Activated effector memory CD4-positive, alpha-beta T cell treated with anti-CD3 and anti-CD28 coated beads, Interleukin-2, amount 50 U/mL, for 16 hours (primary cell): ENCODE measurements at regions not wholly inside any gene's neighbourhood (a gene's known extent, or its start where the extent isn't known, plus 50 kb on each side); places are given as distances from the start of the nearest gene placed in this dataset.
A peak's percentile ranks its signal among the peaks of the same experiment; 100 is the strongest.

Experiments
- DNase-seq: peaks from one replicate; pipeline ENCODE4 v3.0.0-alpha.2; 2020

DNA sequence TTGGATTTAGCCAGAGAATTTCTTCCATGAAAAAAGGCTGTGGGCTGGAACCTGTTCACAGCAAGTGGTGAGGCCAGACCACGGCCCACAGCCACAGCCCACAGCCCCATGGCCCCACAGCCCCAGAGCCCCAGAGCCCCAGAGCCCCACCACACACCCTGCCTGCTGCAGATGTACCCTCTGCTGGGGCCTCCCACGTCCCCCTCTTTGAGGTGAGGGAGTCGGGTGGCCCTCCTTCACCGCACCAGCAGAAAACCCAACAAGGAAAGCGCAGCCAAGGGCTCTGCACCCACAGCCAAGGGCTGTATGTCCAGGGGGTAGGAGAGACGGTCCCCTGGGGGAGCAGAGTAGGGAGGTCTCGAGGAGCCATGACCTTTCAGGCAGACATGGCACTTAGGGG is 327.5 kb upstream of the DIO3 start:
- no peak for DNase-seq

DNA sequence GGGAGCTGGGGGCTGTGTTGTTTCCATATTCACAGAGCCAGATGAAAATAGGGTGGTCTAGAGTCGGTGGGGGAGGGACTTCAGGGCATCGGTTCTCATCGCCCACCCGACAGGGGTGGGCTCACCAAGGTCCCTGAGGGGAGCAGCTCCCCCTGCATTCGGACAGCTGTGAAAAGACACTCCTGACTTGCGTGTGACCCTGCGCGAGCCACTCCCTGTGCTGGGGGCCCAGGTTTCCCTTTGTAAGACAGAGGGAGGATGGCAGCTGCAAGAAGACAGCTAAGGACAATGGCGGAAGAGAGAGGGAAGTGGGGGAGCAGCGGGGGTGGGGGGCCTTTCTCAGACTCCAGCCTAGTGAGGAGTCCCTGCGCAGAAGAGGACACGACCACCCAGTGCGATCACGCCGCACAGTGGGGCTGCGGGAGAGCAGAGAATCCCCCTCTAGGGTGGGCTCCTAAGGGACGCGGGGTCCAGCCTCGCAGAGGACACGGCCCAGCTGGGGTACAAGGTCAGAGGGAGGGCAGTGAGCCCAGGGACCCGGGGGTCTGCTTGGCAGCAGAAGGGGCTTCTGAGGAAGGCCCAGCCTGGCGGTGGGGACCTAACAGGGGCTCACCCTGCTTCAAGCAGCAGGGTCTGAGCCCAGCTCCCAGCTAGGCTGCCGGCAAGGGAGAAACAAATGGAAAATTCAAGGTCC is 326.9 kb upstream of the DIO3 start:
- DNase-seq: no peak

DNA sequence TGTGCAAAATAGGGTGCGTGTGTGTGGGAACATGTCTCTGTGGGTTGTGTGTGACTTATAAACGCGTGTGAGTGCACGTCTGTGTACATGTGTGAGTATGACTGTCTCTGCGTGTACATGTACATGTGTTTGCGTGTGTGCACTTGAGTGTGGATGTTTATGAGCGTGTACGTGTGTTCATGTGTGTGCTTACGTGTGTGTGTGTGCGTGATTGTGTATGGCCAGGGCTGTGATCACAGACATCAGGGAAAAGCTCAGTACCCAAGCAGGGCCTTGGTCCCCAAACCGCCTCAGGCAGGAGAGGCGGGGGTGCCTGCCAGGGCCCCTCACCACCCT is 326.3 kb upstream of the DIO3 start:
- DNase-seq: no peak

DNA sequence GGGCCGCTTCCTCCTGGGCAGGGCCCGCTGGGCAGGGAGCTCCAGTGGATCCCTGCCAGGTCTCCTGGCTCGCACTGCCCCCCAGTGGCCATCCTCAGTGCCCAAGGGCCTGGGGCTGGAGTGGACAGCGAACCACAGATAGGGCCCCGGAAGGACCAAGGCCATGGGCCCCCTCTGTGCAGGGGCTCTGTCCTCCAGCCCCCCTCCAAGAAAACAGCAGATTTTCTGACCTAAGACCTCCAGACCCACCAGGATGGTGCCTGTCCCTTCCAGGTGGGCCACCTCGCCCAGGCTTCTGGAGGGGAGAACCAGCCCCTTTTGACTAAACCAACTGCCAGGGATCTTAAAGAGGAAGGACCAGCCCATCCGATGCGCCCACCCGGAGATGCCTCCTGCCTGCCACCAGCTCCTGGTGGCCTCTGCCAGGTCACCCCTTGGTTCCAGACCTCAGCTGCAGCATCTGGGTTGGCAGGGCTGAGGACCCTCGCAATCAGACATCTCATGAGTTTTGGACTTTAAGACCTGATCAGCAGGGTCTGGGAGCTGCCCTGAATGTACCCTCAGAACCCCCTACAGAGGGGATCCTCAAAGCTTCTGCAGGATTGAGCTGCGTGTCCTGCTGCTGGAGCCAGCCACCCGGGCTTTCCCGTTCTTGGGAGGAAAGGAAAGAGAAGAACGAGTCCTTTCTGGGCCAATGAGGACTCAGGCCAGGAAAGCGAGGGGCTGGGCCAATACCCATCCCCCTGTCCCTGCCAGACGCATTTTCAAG is 325.8 kb upstream of the DIO3 start:
- no peak for DNase-seq

DNA sequence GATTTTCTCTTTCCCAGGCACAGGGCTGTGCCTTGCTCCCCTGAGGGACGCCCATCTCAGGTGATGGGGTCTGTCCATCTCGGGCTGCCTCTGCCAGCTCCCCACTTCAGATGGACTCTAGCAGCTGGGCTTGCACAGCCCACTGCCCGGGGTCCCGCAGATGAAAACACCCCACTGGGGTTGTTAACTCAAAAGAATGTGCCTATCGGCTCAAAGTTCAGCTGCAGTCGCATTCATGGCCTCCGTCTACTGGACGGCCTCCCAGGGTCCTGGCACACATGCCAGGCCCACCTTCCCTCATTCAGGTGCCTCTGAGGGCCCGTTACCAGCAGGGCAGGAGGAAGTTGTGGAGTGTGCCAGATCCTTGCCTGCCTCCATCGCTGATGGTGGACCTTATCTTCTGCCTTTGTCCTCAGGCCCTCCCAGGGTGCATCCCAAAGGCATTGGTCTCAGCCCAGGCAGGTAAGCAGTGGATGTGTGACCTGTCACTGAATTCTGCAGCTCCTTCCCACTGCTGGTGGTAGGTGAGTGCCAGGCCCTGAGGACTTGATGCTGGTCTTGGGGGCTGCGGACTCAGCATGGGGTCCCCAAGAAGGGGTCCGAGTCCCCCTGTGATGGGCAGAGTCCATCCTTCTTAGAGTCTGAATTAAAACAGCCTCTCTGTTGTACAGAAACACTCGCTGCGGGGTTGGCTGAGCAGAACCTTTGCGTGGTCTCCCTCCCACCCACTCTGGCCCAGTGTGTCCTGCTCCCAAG is 324.6 kb upstream of the DIO3 start:
- no peak for DNase-seq

DNA sequence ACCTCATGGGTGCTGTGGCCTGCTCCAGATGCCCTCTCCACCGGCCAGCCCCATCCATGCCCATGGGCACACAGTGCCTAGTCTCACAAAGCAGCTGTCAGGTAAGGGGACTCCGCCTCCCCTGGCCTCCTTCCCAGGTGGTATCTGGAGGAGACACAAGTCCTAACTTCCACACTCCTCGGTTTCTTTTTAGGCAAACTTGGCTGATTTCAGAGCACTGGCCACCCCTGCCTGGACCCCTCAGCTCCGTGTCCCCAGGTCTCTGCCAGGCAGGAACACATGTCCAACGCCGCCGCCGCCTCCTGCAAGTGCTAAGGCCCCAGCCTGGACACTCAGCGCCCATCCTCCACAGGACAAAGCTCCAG is 324.1 kb upstream of the DIO3 start:
- DNase-seq: no peak

DNA sequence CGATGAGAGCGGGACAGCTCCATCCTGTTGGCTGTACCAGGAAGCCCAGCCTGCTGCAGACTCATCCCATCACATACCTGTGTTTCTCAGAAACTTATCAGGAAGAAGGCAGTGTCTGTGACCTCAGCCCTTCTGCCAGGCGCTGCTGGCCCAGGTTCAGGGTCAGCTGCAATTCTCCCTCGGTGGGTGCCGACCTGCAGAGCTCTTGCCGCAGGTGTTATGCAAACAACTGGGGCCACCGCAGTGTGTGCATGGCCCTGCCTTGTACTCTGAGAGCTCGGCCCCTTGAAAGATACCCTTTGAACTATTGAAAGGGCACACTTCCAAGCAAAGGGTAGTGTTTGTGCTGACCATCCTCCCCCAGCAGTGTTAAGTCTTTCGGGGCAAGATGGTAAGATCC is 322.2 kb upstream of the DIO3 start:
- DNase-seq: no peak

DNA sequence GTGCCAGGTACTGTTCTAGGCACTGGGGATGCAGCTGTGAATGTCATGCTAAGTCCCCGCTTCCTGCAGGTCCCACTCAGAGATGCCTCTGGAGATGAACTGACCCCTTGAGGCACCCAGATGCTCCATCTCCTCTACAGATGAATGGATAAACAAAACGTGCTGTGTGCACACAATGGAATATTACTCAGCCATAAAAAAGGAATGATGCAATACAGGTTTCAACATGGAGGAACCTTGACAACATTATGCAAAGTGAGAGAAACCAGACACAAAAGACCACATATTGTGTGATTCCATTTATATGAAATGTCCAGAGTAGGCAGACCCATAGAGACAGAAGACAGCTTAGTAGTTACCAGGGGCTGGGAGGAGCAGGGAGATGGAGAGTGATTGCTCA is 320.1 kb upstream of the DIO3 start:
- DNase-seq: peak; percentile 54

DNA sequence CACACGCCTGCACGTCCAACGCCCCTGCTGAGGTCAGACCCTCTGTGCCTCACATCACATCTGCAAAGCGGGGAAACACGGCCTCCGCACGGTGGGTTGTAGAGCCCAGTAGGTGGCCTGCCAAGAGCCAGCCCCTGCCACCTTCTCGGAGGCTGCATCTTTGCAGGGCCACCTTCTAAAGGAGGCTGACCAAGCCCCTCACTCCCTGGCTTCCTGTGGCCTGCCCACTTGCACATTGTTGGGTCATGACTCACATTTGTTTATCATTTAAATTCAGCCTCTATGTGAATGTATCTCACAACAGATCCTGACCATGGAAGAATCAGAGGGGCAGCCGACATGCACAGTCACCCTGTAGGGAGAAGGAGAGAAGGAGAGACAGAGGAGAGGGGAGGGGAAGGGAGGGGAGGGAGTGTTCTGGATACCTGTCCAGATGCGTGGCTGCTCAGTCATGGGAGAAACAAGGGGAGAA is 319.5 kb upstream of the DIO3 start:
- DNase-seq: no peak

DNA sequence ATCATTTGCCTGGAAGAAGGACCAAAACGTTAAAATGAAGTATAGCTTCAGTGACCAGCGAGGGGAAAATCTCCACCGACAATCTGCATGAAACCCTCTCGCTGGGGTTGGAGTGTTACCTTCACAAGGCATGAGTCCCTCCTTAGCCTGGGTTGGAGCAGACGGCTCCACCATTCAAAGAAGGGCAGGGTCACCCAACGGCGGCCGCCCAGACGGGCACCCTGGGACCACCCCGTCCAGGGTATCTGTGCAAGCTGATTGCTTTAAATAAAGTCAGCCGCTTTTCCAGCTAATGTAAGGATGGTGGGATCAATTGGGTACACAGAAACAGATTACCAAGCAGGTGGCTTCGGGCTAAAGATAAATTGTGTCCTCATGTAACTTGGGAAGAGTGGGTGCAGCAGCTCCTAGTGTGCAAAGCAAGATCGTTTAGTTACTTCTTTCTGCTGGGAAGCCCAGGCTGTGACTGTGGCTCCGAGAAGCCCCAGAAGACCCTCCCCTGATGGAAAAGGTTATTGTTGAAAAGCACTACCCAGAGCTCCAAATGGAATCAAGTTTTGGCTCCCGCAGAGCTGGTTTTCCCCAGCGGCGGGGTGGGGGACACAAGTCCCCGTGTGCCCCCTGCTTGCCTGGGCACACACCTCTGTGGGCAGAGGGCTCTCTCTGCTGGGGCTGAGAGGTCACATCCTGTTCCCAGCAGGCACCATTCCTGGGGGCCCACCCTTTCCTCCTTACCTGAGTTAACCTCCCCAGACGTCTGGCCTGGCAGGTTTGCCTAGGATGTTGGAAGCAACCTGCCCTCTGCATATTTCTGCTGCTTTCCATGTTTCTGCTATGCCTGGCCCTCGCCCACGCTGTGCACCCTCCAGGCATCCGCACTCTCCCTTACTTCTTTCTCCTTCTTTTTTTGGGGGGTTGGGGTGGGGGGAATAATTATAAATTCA is 318.6 kb upstream of the DIO3 start:
- peak; percentile 50 for DNase-seq

DNA sequence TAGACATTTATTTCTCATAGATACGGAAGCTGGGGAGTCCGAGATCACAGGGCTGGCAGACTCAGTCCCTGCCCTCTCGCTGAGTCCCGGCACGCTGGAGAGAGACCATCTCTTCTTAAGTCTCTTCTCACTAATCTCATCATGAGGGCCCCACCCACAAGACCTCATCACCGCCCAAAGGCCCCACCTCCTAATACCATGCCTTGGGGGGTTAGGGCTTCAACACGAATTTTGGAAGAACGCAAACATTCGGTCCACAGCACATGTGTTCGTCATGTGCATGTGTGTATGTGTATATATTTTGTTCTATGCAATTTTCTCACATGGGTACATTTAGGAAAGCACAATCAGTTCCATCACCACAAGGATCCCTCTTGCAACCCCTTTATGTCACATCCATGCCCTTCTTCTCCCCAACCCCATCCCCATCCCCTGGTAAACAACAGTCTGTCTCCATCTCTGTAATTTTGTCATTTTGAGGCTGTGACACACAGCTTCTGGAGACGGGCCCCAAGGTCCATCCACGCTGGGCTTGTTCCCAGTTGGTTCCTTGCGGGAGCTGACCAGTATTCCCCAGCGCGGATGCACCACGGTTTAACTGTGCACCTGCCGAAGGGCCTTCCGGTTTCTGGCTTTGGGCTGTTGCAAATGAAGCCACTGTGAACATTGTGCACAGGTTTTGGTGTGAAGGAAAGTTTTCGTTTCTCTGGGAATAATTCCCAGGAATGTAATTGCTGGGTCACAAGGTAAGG is 317.5 kb upstream of the DIO3 start:
- DNase-seq: no peak

DNA sequence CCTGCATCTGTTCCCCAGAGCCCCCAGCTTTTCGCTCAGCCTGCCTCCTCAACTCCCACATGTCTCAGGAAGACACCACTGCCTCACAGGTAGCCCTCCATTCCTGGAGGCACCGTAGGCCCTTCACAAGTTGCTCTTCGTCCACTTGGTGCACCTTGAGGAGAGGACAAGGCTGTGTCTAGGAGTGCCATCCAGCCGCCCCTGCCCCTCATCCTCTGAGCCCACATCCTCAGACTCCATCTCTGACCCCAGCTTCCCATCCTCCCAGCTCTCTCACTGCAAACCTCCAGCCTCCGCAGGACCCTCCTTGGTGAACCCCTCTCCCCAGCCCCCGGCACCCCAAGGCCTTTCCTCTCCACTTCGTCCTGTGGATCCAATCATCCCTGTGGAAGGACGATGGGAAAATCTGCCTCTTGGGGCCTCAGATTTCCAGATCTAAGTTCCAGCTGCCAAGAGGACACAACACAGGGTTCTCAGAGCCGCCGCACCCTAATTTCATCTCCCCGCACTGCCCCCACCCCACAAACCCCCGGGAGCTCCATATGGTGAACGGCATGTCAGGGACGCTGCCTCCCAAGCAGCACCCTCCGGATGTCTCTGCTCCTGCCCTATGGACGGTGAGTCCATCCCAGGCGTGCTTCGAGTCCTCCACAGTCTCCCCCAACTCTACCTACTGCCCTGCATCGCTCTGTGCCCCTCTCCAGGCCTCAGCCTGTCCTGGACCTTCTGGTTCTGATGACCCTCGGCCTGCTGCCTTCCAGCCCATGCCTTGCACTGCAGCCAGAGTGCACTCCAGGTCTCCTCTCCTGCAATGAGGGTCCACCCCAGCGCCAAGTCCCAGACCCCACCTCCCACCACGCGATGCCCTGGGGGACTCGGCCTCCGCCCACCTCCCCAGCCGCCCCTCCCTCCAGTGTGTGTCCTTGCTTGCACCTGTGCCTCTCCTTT is 314.1 kb upstream of the DIO3 start:
- DNase-seq: no peak

DNA sequence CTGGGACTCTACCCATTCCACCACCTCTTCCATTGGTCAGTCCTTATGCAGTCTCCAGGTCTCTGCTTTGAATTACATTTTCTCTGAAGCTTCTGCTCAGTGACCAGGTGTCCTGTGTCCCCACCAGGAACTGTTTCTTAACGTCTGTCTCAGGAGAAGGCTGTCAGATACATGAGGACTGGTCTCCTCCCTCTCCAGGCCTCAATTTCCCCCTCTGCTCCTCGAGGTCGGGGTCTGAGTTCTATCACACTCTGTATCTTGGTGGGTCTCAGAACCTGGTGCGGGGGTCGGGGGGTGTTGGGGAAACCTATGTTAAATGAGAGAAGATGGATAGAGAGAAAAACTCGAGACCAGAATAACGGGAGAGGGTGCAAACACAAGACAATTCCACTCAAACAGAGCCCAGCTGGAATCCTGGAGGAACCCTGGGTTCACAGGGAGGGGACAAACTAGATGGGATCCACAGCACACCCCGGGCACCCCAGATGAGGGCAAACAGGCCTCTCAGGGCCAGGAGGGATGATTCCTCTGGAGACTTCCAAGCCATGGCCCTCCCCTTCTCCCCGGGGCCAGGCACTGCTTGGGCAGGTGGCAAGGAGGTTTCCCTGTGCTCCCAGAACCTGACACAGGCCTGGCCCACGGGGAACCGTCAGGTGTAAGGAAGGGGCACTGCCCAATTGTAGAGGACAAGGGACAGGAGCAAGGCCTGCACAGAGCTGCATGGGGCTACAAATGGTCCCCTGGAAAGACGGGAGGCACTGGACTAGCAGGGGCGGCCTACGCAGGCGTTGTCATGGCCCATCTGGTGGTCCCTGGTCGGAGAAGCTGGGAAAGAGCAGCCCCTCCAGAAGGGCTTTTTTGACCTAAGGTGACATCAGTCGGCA is 313.2 kb upstream of the DIO3 start:
- DNase-seq: no peak

DNA sequence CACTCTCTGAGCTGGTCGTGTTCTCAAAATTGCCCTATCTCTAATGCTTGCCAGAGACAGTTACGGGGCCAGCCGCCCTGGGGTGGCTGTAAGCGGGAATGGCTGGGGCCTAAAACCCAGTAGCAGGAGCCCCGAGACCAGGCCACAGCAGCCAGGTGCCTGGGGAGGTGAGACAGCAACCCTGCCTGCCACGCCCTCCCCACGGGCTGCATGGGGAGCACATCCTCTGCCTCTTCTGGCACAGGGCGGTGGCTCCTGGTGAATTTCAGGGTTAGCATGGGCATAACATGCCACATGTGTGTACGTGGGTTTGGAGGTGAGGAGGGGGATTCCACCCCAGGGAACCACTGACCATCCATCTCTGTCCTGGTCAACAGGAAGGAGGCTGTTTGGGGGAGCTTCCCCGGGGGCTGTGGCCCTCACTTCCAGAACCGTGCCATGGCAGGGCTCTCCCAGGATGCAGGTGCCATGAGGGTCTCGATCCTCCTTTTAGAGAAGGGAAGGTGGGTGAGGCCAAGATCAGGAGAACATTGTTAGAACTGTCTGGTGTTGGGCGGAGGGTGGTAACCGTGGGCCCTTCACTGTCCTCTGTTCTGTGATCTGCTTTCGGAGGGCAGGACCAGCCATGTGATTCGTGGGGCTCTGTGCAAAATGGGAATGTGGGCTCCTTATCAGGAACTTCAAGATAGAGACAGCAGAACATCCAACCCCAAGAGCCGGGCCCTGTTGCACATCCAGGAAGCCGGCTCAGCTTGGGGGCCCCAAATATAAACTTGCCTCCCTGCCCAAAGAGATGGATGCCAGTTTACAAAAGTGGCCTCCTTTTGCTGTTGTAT is 312.2 kb upstream of the DIO3 start:
- peak; percentile 46 for DNase-seq

DNA sequence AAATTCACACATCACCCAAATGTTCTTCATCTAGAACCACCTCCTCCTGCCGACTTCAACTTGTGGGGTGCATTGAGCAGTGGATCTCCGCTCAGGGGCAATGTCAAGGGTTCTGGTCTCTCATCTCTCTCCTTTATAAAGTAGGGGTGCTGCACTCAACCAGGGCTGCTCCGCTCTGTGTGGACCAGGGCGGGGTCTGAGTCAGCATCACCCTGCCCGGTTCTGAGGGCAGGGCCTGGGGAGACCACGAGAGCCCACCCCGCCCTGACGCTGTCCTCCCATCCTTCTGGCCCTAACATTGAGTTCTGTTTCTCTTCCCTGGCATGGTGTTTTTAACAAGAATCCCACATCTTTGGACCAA is 311.6 kb upstream of the DIO3 start:
- no peak for DNase-seq

DNA sequence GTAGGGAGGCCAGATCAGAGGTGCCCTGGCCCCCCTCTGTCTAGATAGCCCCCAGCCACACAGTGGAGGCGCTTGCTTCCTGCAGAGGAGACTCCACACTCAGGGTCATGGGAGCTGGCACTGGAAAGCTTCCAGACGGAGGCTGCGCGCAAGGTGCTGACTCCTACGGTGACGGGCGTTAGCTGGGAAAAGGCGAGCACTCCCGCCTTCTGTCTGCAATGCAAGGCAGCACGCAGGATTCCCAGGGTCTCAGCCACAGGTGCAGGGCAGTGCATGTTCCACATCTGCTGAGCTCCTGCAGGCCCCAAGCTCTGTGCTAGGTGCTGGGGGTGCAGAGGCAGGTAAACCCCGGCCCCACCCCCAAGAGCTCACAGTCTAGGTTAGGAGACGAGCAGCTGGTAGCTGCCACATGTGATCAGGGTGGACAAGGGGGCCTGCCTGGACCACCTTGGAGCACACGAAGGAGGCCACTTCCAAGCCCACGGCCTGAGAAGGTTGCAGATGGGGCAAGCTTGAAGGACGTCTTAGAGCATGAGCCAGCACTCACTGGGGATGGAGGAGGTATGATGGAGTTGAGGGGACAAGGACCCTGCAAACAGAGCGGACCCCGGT is 310.9 kb upstream of the DIO3 start:
- peak; percentile 51 for DNase-seq

DNA sequence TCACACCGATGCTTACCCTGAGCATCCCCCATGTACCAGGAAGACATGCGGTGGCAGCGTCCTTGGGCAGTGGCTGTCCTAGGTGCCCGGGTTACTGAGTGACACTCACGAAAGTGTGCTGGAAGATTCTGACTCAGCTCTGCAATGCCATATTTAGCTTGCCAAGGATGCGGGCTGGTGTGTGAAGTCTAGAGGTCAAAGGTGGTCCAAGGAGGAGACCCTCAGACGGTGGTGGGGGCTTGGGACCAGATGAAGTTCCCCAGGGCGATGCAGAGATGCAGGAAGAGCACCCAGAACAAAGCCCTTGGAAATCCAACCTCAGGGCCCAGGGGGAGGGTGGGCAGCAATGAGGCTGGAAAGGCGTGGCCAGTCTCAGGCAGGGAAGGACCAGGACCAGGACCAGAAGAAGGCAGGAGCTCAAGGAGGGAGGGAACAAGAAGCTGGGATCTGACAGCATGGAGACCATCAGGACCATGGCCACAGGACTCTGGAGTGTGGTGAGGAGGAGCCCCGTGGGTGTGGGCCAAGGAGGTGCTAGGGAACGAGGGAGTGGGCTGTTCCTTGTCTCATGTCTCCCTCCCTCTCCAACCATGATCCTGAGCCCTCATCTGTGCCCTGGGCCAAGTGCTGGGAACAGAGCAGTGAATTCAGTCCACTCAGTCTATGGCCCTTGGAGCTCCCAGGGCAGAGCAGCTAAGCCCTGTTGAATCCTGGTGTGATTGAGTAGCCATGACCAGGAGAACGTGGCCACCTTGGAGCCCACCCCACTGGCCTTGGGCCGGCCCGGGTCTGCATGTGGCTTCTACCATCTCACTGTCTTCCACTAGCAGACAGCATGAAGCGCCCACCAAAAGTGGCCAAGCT is 310.1 kb upstream of the DIO3 start:
- no peak for DNase-seq
